ENCODE measurements at regions not wholly inside any gene's neighbourhood (a gene's known extent, or its start where the extent isn't known, plus 50 kb on each side); places are given as distances from the start of the nearest gene placed in this dataset.

DNA sequence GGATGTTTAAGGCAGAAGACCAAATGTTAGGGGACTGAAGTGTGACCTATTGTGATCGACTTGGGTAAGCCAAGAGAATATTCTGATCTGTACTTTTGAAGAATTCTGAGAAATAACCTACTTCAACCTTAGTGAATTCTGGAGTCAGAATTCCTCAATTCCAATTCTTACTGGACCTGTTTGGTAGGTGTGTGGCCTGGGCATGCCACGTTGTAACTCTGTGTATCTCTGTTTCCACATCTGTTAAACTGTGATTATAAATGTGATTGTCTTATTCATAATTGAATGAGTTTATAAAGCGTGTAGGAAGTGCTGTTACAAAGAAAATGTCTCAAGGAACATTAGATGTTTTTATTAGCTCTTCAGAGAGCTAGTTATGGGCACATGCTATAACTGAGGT is 64.5 kb downstream of the TUSC1 start:
- intact Hi-C loops (cut with DNase I), result no loop called here
- no peak for DNase-seq (ENCODE audit: low spot score)

DNA sequence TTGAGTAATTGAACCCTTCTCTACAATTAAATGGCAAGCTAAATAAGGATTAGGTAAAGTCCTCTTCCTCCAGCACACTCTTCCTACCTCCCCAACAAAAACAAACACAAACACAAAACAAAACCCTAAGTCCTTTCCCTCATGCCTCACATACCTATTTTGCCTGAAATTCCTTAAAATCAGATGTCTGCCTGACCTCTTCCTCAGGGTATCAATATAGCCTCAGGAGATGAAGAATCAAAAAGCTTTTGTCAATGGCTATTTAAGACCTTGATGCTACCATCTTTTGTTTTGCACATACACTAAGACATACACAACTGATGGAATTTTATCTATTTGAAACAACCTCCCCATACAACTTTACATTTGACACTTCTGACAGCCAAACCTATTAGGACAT is 75.1 kb downstream of the TUSC1 start:
- intact Hi-C loops (cut with DNase I), result no loop called here
- DNase-seq (ENCODE audit: low spot score), result no peak

- intact Hi-C loops (cut with DNase I), result no loop called here
- DNase-seq (ENCODE audit: low spot score), result no peak
Observed at GRCh38 chr9:25602400-25603044, 75.7 kb downstream of the TUSC1 start.

- intact Hi-C loops (cut with DNase I), result no loop called here
- no peak for DNase-seq (ENCODE audit: low spot score)
Observed at GRCh38 chr9:25600501-25600900, 77.7 kb downstream of the TUSC1 start.

DNA sequence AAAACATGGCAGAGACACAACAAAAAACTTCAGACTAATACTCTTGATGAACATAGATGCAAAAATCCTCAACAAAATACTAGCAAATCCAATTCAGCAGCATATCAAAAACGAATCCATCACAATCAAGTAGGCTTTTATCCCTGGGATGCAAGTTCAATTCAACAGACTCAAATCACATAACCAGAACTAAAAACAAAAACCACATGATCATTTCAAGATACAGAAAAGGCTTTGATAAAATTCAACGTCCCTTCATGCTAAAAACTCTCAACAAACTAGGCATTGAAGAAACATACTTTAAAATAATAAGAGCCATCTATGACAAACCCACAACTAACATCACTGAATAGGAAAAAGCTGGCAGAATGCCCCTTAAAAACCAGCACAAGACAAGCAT is 93.6 kb downstream of the TUSC1 start:
- intact Hi-C loops (cut with DNase I), result no loop called here
- DNase-seq (ENCODE audit: low spot score), result no peak

DNA sequence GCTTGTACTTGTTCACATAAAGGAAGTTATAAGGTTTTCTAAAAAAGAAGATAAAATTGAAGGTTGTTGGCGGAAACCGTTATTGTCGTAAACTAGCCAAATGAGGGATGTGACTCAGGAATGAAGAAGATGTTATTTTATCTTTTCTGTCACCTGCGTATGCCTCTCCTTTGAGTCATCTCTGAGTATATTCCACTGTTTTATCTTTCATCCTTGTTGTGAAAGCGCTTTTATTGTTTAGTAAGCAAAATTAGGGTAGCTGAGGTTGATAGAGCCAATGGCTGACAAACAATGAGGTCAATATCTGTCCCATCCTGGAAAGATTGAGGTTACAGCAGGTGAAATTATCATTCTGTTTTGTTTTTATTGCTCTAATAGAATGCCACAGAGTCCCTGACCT is 105.0 kb downstream of the TUSC1 start:
- no peak for DNase-seq (ENCODE audit: low spot score)
- intact Hi-C loops (cut with DNase I), result no loop called here

DNA sequence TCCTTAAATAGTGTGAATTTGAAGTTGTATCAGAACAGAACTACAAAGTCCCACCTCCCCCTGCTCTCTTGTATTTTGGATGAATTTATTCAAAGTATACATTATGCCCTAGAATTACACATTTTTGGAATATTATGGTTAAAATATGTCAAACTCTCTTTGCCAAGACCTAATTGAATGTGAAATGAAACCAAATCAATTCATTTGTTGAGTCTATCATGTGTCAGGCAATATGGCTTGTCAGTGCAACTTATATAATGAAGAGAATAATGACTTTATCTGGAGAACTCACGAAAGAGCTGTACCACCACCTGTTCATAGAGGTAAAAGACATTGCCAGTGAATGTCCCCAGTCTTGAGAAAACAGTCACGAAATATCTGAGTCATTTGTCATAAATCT is 106.8 kb downstream of the TUSC1 start:
- intact Hi-C loops (cut with DNase I), result no loop called here
- DNase-seq (ENCODE audit: low spot score), result no peak

DNA sequence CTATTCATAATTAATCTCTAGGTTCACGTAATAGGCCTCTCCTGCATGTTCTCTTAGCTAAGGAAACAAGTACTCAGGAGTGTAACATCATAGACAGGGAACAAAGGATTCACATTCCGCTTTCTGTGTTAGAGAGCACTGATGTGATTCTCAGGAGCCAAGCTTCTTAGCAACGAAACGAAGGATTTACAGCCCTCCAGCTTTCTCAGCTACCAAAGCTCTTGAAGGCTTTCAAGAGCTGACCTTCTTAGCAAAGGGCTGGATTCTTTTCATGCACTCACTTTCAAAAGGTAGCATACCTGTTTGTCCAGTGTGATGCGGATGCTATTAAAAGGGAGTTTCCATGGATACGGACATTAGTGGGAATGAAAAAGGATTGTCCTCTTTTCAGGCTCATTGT is 107.4 kb downstream of the TUSC1 start:
- intact Hi-C loops (cut with DNase I), result no loop called here
- no peak for DNase-seq (ENCODE audit: low spot score)

GRCh38 chr9:25562101-25562500 is 116.1 kb downstream of the TUSC1 start:
- no peak for DNase-seq (ENCODE audit: low spot score)
- intact Hi-C loops (cut with DNase I), result no loop called here

GRCh38 chr9:25557645-25558300 is 120.5 kb downstream of the TUSC1 start:
- intact Hi-C loops (cut with DNase I), result no loop called here
- DNase-seq (ENCODE audit: low spot score), result no peak

DNA sequence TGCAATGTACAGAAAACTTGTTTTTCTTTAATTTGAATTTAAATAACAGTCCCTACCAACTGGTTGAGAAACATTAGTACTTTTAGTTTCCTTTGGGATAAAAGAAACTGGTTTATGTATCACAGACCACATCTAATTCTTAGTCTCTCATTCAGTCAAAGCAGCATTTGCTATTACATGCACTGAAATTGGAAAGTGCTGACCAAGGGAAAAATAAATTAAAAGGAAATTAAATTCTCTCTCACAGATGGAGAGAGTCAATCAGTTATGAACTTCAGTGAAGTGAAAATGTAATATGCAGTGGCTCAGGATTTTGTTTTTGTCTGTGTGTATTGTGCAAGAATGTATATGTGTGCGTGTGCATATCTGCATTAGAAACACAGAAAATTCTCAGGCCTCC is 121.7 kb downstream of the TUSC1 start:
- intact Hi-C loops (cut with DNase I), result no loop called here
- no peak for DNase-seq (ENCODE audit: low spot score)

DNA sequence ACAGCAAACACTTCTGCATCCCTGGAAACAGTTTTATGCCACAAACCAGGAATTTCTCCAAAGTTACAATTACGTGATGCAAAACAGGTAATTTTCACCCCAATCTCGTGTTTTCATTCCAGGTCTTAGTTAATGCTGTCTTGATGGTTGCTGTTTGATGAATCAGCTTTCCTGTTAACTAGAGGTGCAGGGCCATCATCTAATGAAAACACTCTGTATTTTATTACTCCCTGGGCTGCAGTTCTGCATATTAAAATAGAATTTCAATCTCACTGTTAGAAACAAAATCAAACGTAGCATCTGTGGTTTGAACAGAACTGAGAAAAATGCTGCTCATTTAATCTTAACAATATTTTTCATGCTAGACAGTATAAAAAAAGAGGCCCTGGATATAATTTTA is 129.4 kb downstream of the TUSC1 start:
- DNase-seq (ENCODE audit: low spot score), result no peak
- intact Hi-C loops (cut with DNase I), result no loop called here

GRCh38 chr9:25543806-25544205 is 134.4 kb downstream of the TUSC1 start:
- intact Hi-C loops (cut with DNase I), result no loop called here
- no peak for DNase-seq (ENCODE audit: low spot score)

- intact Hi-C loops (cut with DNase I), result no loop called here
- DNase-seq (ENCODE audit: low spot score), result no peak
Observed at GRCh38 chr9:25542319-25542718, 135.9 kb downstream of the TUSC1 start.

DNA sequence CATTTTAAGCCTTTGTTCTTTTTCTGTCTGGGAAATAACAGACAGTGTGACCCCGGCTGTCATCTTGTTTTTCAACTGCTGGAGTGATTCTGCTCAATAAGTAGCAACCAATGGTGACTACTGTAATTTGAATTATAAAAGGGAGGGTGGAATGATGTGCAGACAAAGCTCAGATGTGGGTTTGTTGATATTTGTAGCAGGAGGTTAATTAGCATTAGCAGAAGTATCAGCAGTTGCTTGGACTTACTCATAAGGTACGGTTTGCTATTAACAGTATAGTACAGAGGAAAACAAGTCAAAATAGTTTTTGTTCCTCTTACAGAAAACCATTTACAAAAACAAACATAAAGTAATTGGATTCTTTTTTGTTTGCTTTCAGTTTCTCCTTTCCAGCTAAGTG is 140.4 kb downstream of the TUSC1 start:
- intact Hi-C loops (cut with DNase I), result no loop called here
- no peak for DNase-seq (ENCODE audit: low spot score)

GRCh38 chr9:25519286-25519685 is 159.0 kb downstream of the TUSC1 start:
- no peak for DNase-seq (ENCODE audit: low spot score)
- intact Hi-C loops (cut with DNase I), result no loop called here

DNA sequence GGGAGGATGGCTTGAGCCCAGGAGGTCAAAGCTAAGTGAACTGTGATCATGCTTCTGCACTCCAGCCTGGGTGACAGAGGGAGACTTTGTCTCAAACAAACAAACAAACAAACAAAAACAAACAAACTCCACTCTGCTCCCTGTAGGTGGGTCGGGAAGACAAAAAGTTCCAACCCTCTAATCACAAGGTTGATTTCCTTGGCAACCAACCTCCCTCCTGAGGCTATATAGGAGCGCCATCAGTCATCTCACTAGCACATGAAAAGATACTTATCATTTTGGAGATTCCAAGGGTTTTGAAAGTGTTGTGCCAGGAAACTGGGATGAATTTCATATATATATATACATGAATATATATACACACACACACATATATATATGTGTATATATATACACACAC is 160.5 kb downstream of the TUSC1 start:
- intact Hi-C loops (cut with DNase I), result no loop called here
- DNase-seq (ENCODE audit: low spot score), result no peak

GRCh38 chr9:25513509-25514033 is 164.7 kb downstream of the TUSC1 start:
- intact Hi-C loops (cut with DNase I), result no loop called here
- DNase-seq (ENCODE audit: low spot score), result no peak

DNA sequence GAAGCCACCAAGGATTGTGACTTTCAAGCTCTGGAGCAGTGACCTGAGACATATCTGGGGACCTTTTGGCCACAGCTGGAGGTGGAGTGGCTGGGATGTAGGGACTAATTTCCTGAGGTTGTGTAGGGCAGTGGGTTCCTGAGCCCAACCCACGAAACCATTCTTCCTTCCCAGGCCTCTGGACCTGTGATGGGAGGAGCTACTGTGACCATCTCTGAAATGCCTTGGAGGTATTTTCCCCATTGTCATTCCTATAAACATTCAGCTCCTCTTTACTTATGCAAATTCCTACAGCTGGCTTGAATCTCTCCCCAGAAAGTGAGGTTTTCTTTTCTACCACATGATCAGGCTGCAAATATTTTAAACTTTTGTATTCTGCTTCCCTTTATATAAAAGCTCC is 172.6 kb downstream of the TUSC1 start:
- DNase-seq (ENCODE audit: low spot score), result no peak
- intact Hi-C loops (cut with DNase I), result no loop called here

DNA sequence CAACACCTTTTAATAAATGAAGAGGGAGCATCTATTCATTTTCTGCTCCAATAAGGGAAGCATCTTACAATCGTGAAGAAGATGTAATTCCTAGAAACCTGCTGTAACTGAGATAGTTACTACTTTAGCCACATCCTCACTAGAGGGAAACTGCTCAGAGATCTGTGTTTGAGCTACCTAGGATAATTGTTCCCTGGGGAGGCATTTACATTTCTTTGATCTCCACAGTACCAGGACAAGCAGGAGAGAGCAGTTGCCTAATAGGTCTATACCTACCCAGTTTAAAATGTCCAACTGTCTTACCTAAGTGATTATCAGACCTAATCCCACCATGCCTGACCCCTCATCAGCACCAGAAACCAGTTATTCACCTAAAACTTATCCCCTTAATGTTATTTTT is 196.9 kb downstream of the TUSC1 start:
- intact Hi-C loops (cut with DNase I), result no loop called here
- DNase-seq (ENCODE audit: low spot score), result no peak

- no peak for DNase-seq (ENCODE audit: low spot score)
- intact Hi-C loops (cut with DNase I), result no loop called here
Observed at GRCh38 chr9:25480696-25481095, 197.5 kb downstream of the TUSC1 start.

DNA sequence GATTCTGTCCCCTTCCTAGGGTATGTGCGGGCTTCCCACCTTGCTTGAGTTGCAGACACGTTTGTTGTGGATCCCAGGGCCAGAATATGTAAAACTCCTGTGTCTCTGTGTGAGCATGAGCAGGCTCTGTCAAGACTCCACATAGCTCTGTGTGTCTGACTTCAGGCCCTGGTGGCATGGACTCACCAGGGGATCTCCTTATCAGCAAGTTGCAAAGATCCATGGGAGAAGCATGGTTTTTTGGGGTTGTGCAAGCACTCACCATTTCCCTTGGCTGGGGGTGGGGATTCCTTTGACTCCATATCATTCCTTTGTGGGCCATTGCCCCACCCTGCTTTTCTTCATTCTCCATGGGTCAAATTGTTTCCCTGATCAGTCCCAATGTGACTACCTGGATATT is 205.6 kb downstream of the TUSC1 start:
- no peak for DNase-seq (ENCODE audit: low spot score)
- intact Hi-C loops (cut with DNase I), result no loop called here

Measured in cardiac septum (tissue), 1 donor.